H9 (cell line): ENCODE measurements at regions not wholly inside any gene's neighbourhood (a gene's known extent, or its start where the extent isn't known, plus 50 kb on each side); places are given as distances from the start of the nearest gene placed in this dataset.

Source experiments
- DNase-seq: peaks from one replicate; pipeline ENCODE4 v3.0.0-alpha.2; 2017
- H2AFZ ChIP-seq: one replicate; pipeline ENCODE4 v1.6.1; 2013; ENCODE audit warnings: mild to moderate bottlenecking, low read length, control low read depth, moderate library complexity
- H2AK5ac ChIP-seq: 2 replicates; pipeline ENCODE4 v1.6.1; 2013; ENCODE audit warnings: low read length, control low read depth, mixed read lengths; ENCODE audit not compliant: insufficient read length
- H2BK120ac ChIP-seq: one replicate; pipeline ENCODE4 v1.6.1; 2013; ENCODE audit warnings: low read depth, mild to moderate bottlenecking, low read length, control low read depth, inconsistent platforms; ENCODE audit not compliant: poor library complexity, severe bottlenecking
- H2BK12ac ChIP-seq: 2 replicates; pipeline ENCODE4 v1.6.1; 2013; ENCODE audit warnings: low read length, control low read depth, mixed read lengths, low read depth; ENCODE audit not compliant: insufficient read length
- H2BK15ac ChIP-seq: 2 replicates; pipeline ENCODE4 v1.6.1; 2013; ENCODE audit warnings: low read depth, low read length, control low read depth
- H2BK20ac ChIP-seq: one replicate; pipeline ENCODE4 v1.6.1; 2013; ENCODE audit warnings: low read depth, mild to moderate bottlenecking, low read length, control low read depth, inconsistent platforms; ENCODE audit not compliant: poor library complexity, severe bottlenecking
- H2BK5ac ChIP-seq: 2 replicates; pipeline ENCODE4 v1.6.1; 2013; ENCODE audit warnings: low read length, control low read depth, mixed read lengths; ENCODE audit not compliant: insufficient read length
- H3K14ac ChIP-seq: 2 replicates; pipeline ENCODE4 v1.6.1; 2013; ENCODE audit warnings: low read length, control low read depth; ENCODE audit not compliant: insufficient read depth
- H3K18ac ChIP-seq: 2 replicates; pipeline ENCODE4 v1.6.1; 2013; ENCODE audit warnings: low read depth, mild to moderate bottlenecking, mixed read lengths, low read length, control low read depth; ENCODE audit not compliant: insufficient read length
- H3K23ac ChIP-seq: 2 replicates; pipeline ENCODE4 v1.6.1; 2013; ENCODE audit warnings: low read length, control low read depth, mixed read lengths, low read depth; ENCODE audit not compliant: insufficient read length
- H3K23me2 ChIP-seq: 2 replicates; pipeline ENCODE4 v1.6.1; 2013; ENCODE audit warnings: low read depth, mild to moderate bottlenecking, mixed read lengths, low read length, control low read depth; ENCODE audit not compliant: insufficient read length, poor library complexity, severe bottlenecking
- H3K27ac ChIP-seq: 2 replicates; pipeline ENCODE4 v1.5.1; 2013; ENCODE audit warnings: low read length, control low read depth, mixed read lengths, low read depth; ENCODE audit not compliant: insufficient read length
- H3K27me3 ChIP-seq: 2 replicates; pipeline ENCODE4 v1.6.1; 2013; ENCODE audit warnings: low read length, control low read depth, inconsistent platforms; ENCODE audit not compliant: insufficient read depth
- H3K4ac ChIP-seq: 2 replicates; pipeline ENCODE4 v1.6.1; 2013; ENCODE audit warnings: low read depth, mild to moderate bottlenecking, control low read depth, inconsistent platforms, low read length, moderate library complexity
- H3K4me1 ChIP-seq: 2 replicates; pipeline ENCODE4 v1.6.1; 2013; ENCODE audit warnings: low read length, control low read depth, inconsistent platforms; ENCODE audit not compliant: insufficient read depth
- H3K4me2 ChIP-seq: 2 replicates; pipeline ENCODE4 v1.6.1; 2013; ENCODE audit warnings: low read length, control low read depth, mixed read lengths; ENCODE audit not compliant: insufficient read length, insufficient read depth
- H3K56ac ChIP-seq: 2 replicates; pipeline ENCODE4 v1.6.1; 2013; ENCODE audit warnings: low read depth, mild to moderate bottlenecking, mixed read lengths, low read length, control low read depth; ENCODE audit not compliant: insufficient read length
- H3K79me1 ChIP-seq: 2 replicates; pipeline ENCODE4 v1.6.1; 2013; ENCODE audit warnings: low read depth, mild to moderate bottlenecking, moderate library complexity, low read length, control low read depth, inconsistent platforms; ENCODE audit not compliant: insufficient read depth, poor library complexity, severe bottlenecking
- H3K79me2 ChIP-seq: 2 replicates; pipeline ENCODE4 v1.6.1; 2013; ENCODE audit warnings: low read length, control low read depth, inconsistent platforms; ENCODE audit not compliant: insufficient read depth
- H3K9ac ChIP-seq: 2 replicates; pipeline ENCODE4 v1.6.1; 2013; ENCODE audit warnings: low read length, control low read depth, mixed read lengths; ENCODE audit not compliant: insufficient read length; ENCODE audit errors: extremely low read depth
- H3K9me3 ChIP-seq: one replicate; pipeline ENCODE4 v1.6.1; 2013; ENCODE audit warnings: low read depth, low read length, inconsistent platforms; ENCODE audit not compliant: control insufficient read depth
- H3T11ph ChIP-seq: one replicate; pipeline ENCODE4 v1.6.1; 2013; ENCODE audit warnings: mild to moderate bottlenecking, low read length, control low read depth, inconsistent platforms
- H4K20me1 ChIP-seq: one replicate; pipeline ENCODE4 v1.6.1; 2013; ENCODE audit not compliant: control insufficient read depth, insufficient read length, insufficient read depth
- H4K5ac ChIP-seq: 2 replicates; pipeline ENCODE4 v1.6.1; 2013; ENCODE audit warnings: low read depth, mild to moderate bottlenecking, mixed read lengths, low read length, control low read depth; ENCODE audit not compliant: insufficient read length
- H4K8ac ChIP-seq: replicated peaks from 2 replicates; pipeline ENCODE4 v1.6.1; 2013; ENCODE audit warnings: low read length, control low read depth, mixed read lengths, low read depth; ENCODE audit not compliant: insufficient read length
- H4K91ac ChIP-seq: 2 replicates; pipeline ENCODE4 v1.6.1; 2013; ENCODE audit warnings: low read depth, mild to moderate bottlenecking, moderate library complexity, mixed read lengths, low read length, control low read depth; ENCODE audit not compliant: insufficient read length
- H3K27ac Mint-ChIP-seq, 3 experiments: 2 replicates in 2 of 3; 3 replicates in 1 of 3; pipeline ENCODE4 v1.8.0; 2020 to 2021; ENCODE audit warnings: mixed read lengths in 3 of 3, mild to moderate bottlenecking in 1 of 3, moderate library complexity in 1 of 3
- H3K27me3 Mint-ChIP-seq: 2 replicates; pipeline ENCODE4 v1.8.0; 2021; ENCODE audit warnings: low read depth, mild to moderate bottlenecking, moderate library complexity, mixed read lengths
- H3K36me3 Mint-ChIP-seq, 3 experiments: 2 replicates in 2 of 3; 3 replicates in 1 of 3; pipeline ENCODE4 v1.8.0; 2020 to 2021; ENCODE audit warnings: low read depth in 3 of 3, mixed read lengths in 3 of 3; ENCODE audit not compliant: insufficient read depth in 1 of 3
- H3K4me1 Mint-ChIP-seq, 2 experiments: 2 replicates each; pipeline ENCODE4 v1.8.0; 2020; ENCODE audit warnings: mixed read lengths in 2 of 2
- H3K4me3 Mint-ChIP-seq, 2 experiments: 2 replicates in 1 of 2; 3 replicates in 1 of 2; pipeline ENCODE4 v1.8.0; 2020 to 2021; ENCODE audit warnings: mild to moderate bottlenecking in 2 of 2, mixed read lengths in 2 of 2, moderate library complexity in 1 of 2
- H3K9me3 Mint-ChIP-seq, 2 experiments: 2 replicates in 1 of 2; 3 replicates in 1 of 2; pipeline ENCODE4 v1.8.0; 2020; ENCODE audit warnings: mild to moderate bottlenecking in 2 of 2, mixed read lengths in 2 of 2, moderate library complexity in 1 of 2
- WGBS: extraction: QIAGEN DNeasy Blood & Tissue Kit; methylation state at CpG from one replicate; pipeline ENCODE4 v1.1.7; 2013; ENCODE audit warnings: missing lambda C conversion rate, low lambda C conversion rate, mixed read lengths; ENCODE audit not compliant: insufficient read length; ENCODE audit errors: extremely low coverage; 5-methylcytosine and 5-hydroxymethylcytosine counted together
- TF ChIP-seq, protein P1 (sequence below): fragments of 200-600 bp; sonication (generic); conservative IDR thresholded peaks from 3 replicates; pipeline ENCODE4 v1.8.0; 2021; ENCODE audit warnings: antibody characterized with exemption, mild to moderate bottlenecking

DNA sequence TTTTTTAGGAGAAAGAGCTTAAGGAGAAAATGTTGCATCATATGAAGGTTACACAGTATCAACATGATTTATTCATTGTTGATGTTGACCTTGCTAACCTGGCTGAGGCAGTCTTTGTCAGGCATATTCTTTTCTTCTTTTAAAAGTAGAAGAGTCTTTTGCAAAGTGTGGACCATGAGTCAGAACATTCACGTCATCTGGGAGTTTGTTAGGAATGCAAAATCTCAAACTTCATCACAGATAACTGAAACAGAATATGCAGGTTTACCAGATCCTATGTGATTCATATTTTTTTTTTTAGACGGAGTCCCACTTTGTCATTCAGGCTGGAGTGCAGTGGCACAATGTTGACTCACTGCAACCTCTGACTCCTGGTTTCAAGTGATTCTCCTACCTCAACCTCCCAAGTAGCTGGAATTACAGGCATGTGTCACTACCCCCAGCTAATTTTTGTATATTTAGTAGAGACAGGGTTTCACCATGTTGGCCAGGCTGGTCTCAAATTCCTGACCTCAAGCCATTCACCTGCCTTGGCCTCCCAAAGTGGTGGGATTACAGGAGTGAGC lies 530.4 kb upstream of the BTBD3 start:
- no peak for DNase-seq
- H2BK12ac ChIP-seq: no peak overlapping the region
- H4K5ac ChIP-seq: no peak overlapping the region
- Mint-ChIP-seq H3K4me3 (no peak overlapping the region), H3K36me3 (peaks cover 4 to 16% (median 15%) of the 10 kb centered on the region in 3 experiments; a peak in 6 of 7 replicates), H3K9me3 (peaks cover 12 to 14% of the 10 kb centered on the region in 2 experiments), H3K27me3 (no peaks in the 10 kb centered on the region), H3K27ac (no peak overlapping the region), H3K4me1 (peaks cover 5 to 8% of the 10 kb centered on the region in 2 experiments)
- H3K9ac ChIP-seq: no peak overlapping the region
- no peak overlapping the region for H3K4ac ChIP-seq
- H3K27me3 ChIP-seq: no peaks in the 10 kb centered on the region
- no peak overlapping the region for H2AK5ac ChIP-seq
- H3K4me2 ChIP-seq: no peak overlapping the region
- no peak overlapping the region for H4K8ac ChIP-seq
- H3K9me3 ChIP-seq: no peaks in the 10 kb centered on the region
- no peak overlapping the region for H3K14ac ChIP-seq
- no peak overlapping the region for H3K56ac ChIP-seq
- H2BK15ac ChIP-seq: no peak overlapping the region
- H3K23me2 ChIP-seq: no peaks in the 10 kb centered on the region
- H2BK20ac ChIP-seq: no peak overlapping the region
- no peak overlapping the region for H3K23ac ChIP-seq
- H4K20me1 ChIP-seq: no peaks in the 10 kb centered on the region
- no peak overlapping the region for H3K27ac ChIP-seq
- WGBS: no CpG with 5 or more reads among the region's 2 CpGs
- H3K18ac ChIP-seq: no peak overlapping the region
- no peaks in the 10 kb centered on the region for H3K79me1 ChIP-seq
- H2BK120ac ChIP-seq: no peak overlapping the region
- H4K91ac ChIP-seq: no peak overlapping the region
- H3K4me1 ChIP-seq: no peaks in the 10 kb centered on the region
- no peak overlapping the region for H2AFZ ChIP-seq
- no peak overlapping the region for H2BK5ac ChIP-seq
- TF ChIP-seq, protein P1, sequence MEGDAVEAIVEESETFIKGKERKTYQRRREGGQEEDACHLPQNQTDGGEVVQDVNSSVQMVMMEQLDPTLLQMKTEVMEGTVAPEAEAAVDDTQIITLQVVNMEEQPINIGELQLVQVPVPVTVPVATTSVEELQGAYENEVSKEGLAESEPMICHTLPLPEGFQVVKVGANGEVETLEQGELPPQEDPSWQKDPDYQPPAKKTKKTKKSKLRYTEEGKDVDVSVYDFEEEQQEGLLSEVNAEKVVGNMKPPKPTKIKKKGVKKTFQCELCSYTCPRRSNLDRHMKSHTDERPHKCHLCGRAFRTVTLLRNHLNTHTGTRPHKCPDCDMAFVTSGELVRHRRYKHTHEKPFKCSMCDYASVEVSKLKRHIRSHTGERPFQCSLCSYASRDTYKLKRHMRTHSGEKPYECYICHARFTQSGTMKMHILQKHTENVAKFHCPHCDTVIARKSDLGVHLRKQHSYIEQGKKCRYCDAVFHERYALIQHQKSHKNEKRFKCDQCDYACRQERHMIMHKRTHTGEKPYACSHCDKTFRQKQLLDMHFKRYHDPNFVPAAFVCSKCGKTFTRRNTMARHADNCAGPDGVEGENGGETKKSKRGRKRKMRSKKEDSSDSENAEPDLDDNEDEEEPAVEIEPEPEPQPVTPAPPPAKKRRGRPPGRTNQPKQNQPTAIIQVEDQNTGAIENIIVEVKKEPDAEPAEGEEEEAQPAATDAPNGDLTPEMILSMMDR: no peak
- H3K79me2 ChIP-seq: no peaks in the 10 kb centered on the region
- no peak overlapping the region for H3T11ph ChIP-seq
